ENCODE measurements at regions not wholly inside any gene's neighbourhood (a gene's known extent, or its start where the extent isn't known, plus 50 kb on each side); places are given as distances from the start of the nearest gene placed in this dataset.

- no peaks in the 10 kb centered on the region for H3K79me2 ChIP-seq (ENCODE audit: insufficient read depth, low read length)
- DNase-seq (ENCODE audit: low read depth, low spot score) (no peak), ATAC-seq (no peak)
- ChIA-PET CTCF (no interaction called here), RAD21 (ENCODE audit: low non-redundant PET in 1 of 2, low total read pairs in 2 of 2, uncharacterized antibody in 2 of 2, unreplicated experiment in 2 of 2) (no interaction called here), POLR2A (no interaction called here)
- no peak overlapping the region for H3K9ac ChIP-seq (ENCODE audit: low read length)
- H3K4me2 ChIP-seq (ENCODE audit: low read length) = no peak overlapping the region
- H3K36me3 ChIP-seq (ENCODE audit: control insufficient read depth in 1 of 2, insufficient read depth in 2 of 2, low read length in 2 of 2) = no peaks in the 10 kb centered on the region
- H3K9me3 ChIP-seq (ENCODE audit: control insufficient read depth in 1 of 2, insufficient read depth in 1 of 2, low read depth in 1 of 2, low read length in 2 of 2) = peaks cover 10% of the 10 kb centered on the region in 2 experiments; a peak in 2 of 4 replicates
- H3K27ac ChIP-seq (ENCODE audit: low read depth, low read length) = no peak overlapping the region
- no peaks in the 10 kb centered on the region for H3K9me2 ChIP-seq (ENCODE audit: insufficient read depth)
- H3K4me3 ChIP-seq (replicated peaks in 1 of 2; ENCODE audit: low read depth in 1 of 2, low read length in 2 of 2) = no peak overlapping the region
- H3K27me3 ChIP-seq (ENCODE audit: insufficient read depth, low read length) = no peaks in the 10 kb centered on the region
- H4K20me1 ChIP-seq (ENCODE audit: insufficient read depth) = no peaks in the 10 kb centered on the region
- no TSS peak for BruUV-seq (replicated peaks)
- TF ChIP-seq RAD21 (IDR thresholded peaks at IDR 0.05; ENCODE audit: low read depth) (no peak), ELF1 (IDR thresholded peaks at IDR 0.05; ENCODE audit: borderline replicate concordance, low read depth) (no peak), EZH2 (IDR thresholded peaks at IDR 0.05) (no peak), MAX (IDR thresholded peaks at IDR 0.05) (no peak), POLR2AphosphoS5 (IDR thresholded peaks at IDR 0.05; ENCODE audit: low read depth, low read length) (no peak), ZNF274 (IDR thresholded peaks at IDR 0.05; ENCODE audit: low read depth, low read length) (no peak), CEBPB (IDR thresholded peaks at IDR 0.05; ENCODE audit: low read depth) (no peak), POLR2A (IDR thresholded peaks at IDR 0.05; ENCODE audit: borderline replicate concordance, extremely low read depth, insufficient read depth, insufficient read length) (no peak), SRF (IDR thresholded peaks at IDR 0.05; ENCODE audit: low read depth) (no peak)
- H2AFZ ChIP-seq (ENCODE audit: low read depth, low read length, poor library complexity, severe bottlenecking) = no peak overlapping the region
- no peaks in the 10 kb centered on the region for H3K4me1 ChIP-seq (ENCODE audit: control insufficient read depth in 1 of 2, insufficient read depth in 2 of 2, low read length in 2 of 2)
- intact Hi-C loops (cut with micrococcal nuclease) = no loop called here
Measured at GRCh38 chr5:13595978-13596377, 348.5 kb downstream of the DNAH5 start.

GRCh38 chr5:13591621-13592020 lies 352.9 kb downstream of the DNAH5 start:
- TF ChIP-seq JUND (IDR thresholded peaks at IDR 0.05) (no peak), SRF (IDR thresholded peaks at IDR 0.05; ENCODE audit: low read depth) (no peak), SP1 (IDR thresholded peaks at IDR 0.05; ENCODE audit: low read depth) (no peak), EZH2phosphoT487 (IDR thresholded peaks at IDR 0.05; ENCODE audit: borderline replicate concordance) (no peak), EGR1 (IDR thresholded peaks at IDR 0.05; ENCODE audit: low read depth) (no peak), TCF7L2 (IDR thresholded peaks at IDR 0.05; ENCODE audit: borderline replicate concordance, extremely low read depth, insufficient read depth, insufficient read length) (no peak), CEBPB (IDR thresholded peaks at IDR 0.05; ENCODE audit: low read depth) (no peak), POLR2AphosphoS5 (IDR thresholded peaks at IDR 0.05; ENCODE audit: low read depth, low read length) (no peak), REST (IDR thresholded peaks at IDR 0.05; ENCODE audit: low read depth) (no peak), MAX (IDR thresholded peaks at IDR 0.05) (no peak), EZH2 (IDR thresholded peaks at IDR 0.05) (no peak), ATF3 (IDR thresholded peaks at IDR 0.05) (no peak), CBX3 (IDR thresholded peaks at IDR 0.05; ENCODE audit: low read depth) (no peak), YY1 (IDR thresholded peaks at IDR 0.05; ENCODE audit: extremely low read depth, insufficient replicate concordance, low read depth, low read length) (no peak)
- Histone ChIP-seq H3K27me3 (ENCODE audit: insufficient read depth, low read length) (no peaks in the 10 kb centered on the region), H4K20me1 (ENCODE audit: insufficient read depth) (no peaks in the 10 kb centered on the region), H3K36me3 (ENCODE audit: control insufficient read depth in 1 of 2, insufficient read depth in 2 of 2, low read length in 2 of 2) (no peaks in the 10 kb centered on the region), H2AFZ (ENCODE audit: low read depth, low read length, poor library complexity, severe bottlenecking) (no peak overlapping the region), H3K4me2 (ENCODE audit: low read length) (no peak overlapping the region), H3K79me2 (ENCODE audit: insufficient read depth, low read length) (no peaks in the 10 kb centered on the region), H3K4me1 (ENCODE audit: control insufficient read depth in 1 of 2, insufficient read depth in 2 of 2, low read length in 2 of 2) (no peaks in the 10 kb centered on the region), H3K27ac (ENCODE audit: low read depth, low read length) (no peak overlapping the region), H3K9me2 (ENCODE audit: insufficient read depth) (no peaks in the 10 kb centered on the region), H3K4me3 (replicated peaks in 1 of 2; ENCODE audit: low read depth in 1 of 2, low read length in 2 of 2) (no peak overlapping the region), H3K9ac (ENCODE audit: low read length) (no peak overlapping the region), H3K9me3 (ENCODE audit: control insufficient read depth in 1 of 2, insufficient read depth in 1 of 2, low read depth in 1 of 2, low read length in 2 of 2) (peaks cover 10 to 14% of the 10 kb centered on the region in 2 experiments; a peak in 2 of 4 replicates)
- ChIA-PET CTCF (no interaction called here), RAD21 (ENCODE audit: low non-redundant PET in 1 of 2, low total read pairs in 2 of 2, uncharacterized antibody in 2 of 2, unreplicated experiment in 2 of 2) (no interaction called here), POLR2A (no interaction called here)
- no TSS peak for BruUV-seq (replicated peaks)
- intact Hi-C loops (cut with micrococcal nuclease) = no loop called here
- DNase-seq (ENCODE audit: low read depth, low spot score) (no peak), ATAC-seq (no peak)

All from HCT116 (cell line).